Liver (tissue), 7 donors: ENCODE measurements at regions not wholly inside any gene's neighbourhood (a gene's known extent, or its start where the extent isn't known, plus 50 kb on each side); places are given as distances from the start of the nearest gene placed in this dataset.

Experiments
- DNase-seq: peaks from one replicate; pipeline ENCODE4 v3.0.0-alpha.2; 2017; ENCODE audit warnings: low spot score
- H3K27ac ChIP-seq, 2 donors: one replicate each; pipeline ENCODE4 v1.7.0; 2013; ENCODE audit warnings: inconsistent platforms in 2 of 2, low read length in 2 of 2, control low read depth in 1 of 2, low read depth in 1 of 2, mild to moderate bottlenecking in 1 of 2
- H3K27me3 ChIP-seq, 4 donors: one replicate each; pipeline versions ENCODE4 v1.6.1 to v1.7.0; 2013; ENCODE audit warnings: low read length in 3 of 4, inconsistent platforms in 1 of 4, mild to moderate bottlenecking in 1 of 4, moderate library complexity in 1 of 4; ENCODE audit not compliant: control insufficient read depth in 4 of 4, insufficient read depth in 4 of 4
- H3K36me3 ChIP-seq, 4 donors: one replicate each; pipeline versions ENCODE4 v1.6.1 to v1.7.0; 2013; ENCODE audit warnings: low read length in 3 of 4, mild to moderate bottlenecking in 3 of 4, low read depth in 1 of 4, moderate library complexity in 1 of 4; ENCODE audit not compliant: control insufficient read depth in 4 of 4, insufficient read depth in 3 of 4
- H3K4me1 ChIP-seq, 4 donors: one replicate each; pipeline versions ENCODE4 v1.6.1 to v1.7.0; 2013; ENCODE audit warnings: low read length in 3 of 4, mild to moderate bottlenecking in 3 of 4, moderate library complexity in 1 of 4; ENCODE audit not compliant: control insufficient read depth in 4 of 4, insufficient read depth in 4 of 4
- H3K4me3 ChIP-seq, 3 donors: one replicate each; pipeline versions ENCODE4 v1.6.1 to v1.7.0; 2013; ENCODE audit warnings: low read length in 3 of 3, control low read depth in 1 of 3, low read depth in 1 of 3, mild to moderate bottlenecking in 1 of 3
- H3K9ac ChIP-seq, 2 donors: one replicate each; pipeline ENCODE4 v1.7.0; 2013; ENCODE audit warnings: low read length in 2 of 2, mild to moderate bottlenecking in 2 of 2, moderate library complexity in 2 of 2, control low read depth in 1 of 2, low read depth in 1 of 2
- H3K9me3 ChIP-seq, 4 donors: one replicate each; pipeline versions ENCODE4 v1.6.1 to v1.7.0; 2013; ENCODE audit warnings: low read length in 3 of 4; ENCODE audit not compliant: control insufficient read depth in 4 of 4
- EGR1 ChIP-seq, 2 donors: IDR thresholded peaks; 2 replicates each; pipeline ENCODE4 v1.6.1; 2016 to 2018; ENCODE audit warnings: antibody characterized with exemption in 2 of 2, low read depth in 2 of 2
- FOXA2 ChIP-seq: IDR thresholded peaks from 2 replicates; pipeline ENCODE4 v1.6.1; 2016; ENCODE audit warnings: antibody characterized with exemption
- GABPA ChIP-seq, 2 donors: IDR thresholded peaks in 1 of 2; conservative IDR thresholded peaks in 1 of 2; 2 replicates each; pipeline ENCODE4 v1.6.1; 2016; ENCODE audit warnings: antibody characterized with exemption in 2 of 2, mild to moderate bottlenecking in 1 of 2, moderate library complexity in 1 of 2
- HNF4G ChIP-seq: IDR thresholded peaks from 2 replicates; pipeline ENCODE4 v1.6.1; 2016; ENCODE audit warnings: antibody characterized with exemption
- TAF1 ChIP-seq: conservative IDR thresholded peaks from 2 replicates; pipeline ENCODE4 v1.6.1; 2016; ENCODE audit warnings: antibody characterized with exemption, mild to moderate bottlenecking
- ZBTB33 ChIP-seq: IDR thresholded peaks from 2 replicates; pipeline ENCODE4 v1.6.1; 2016; ENCODE audit warnings: antibody characterized with exemption
- WGBS: extraction: QIAGEN DNeasy Blood & Tissue Kit; methylation state at CpG from one replicate; pipeline ENCODE4 v1.1.7; 2013; 5-methylcytosine and 5-hydroxymethylcytosine counted together
- TF ChIP-seq, protein P1 (sequence below): IDR thresholded peaks from 2 replicates; pipeline ENCODE4 v1.6.1; 2016; ENCODE audit warnings: antibody characterized with exemption, mild to moderate bottlenecking
- donor health status: healthy.
- donor health status: healthy.
- donor health status: healthy.
- donor health status: healthy.

- TF ChIP-seq, protein P1, sequence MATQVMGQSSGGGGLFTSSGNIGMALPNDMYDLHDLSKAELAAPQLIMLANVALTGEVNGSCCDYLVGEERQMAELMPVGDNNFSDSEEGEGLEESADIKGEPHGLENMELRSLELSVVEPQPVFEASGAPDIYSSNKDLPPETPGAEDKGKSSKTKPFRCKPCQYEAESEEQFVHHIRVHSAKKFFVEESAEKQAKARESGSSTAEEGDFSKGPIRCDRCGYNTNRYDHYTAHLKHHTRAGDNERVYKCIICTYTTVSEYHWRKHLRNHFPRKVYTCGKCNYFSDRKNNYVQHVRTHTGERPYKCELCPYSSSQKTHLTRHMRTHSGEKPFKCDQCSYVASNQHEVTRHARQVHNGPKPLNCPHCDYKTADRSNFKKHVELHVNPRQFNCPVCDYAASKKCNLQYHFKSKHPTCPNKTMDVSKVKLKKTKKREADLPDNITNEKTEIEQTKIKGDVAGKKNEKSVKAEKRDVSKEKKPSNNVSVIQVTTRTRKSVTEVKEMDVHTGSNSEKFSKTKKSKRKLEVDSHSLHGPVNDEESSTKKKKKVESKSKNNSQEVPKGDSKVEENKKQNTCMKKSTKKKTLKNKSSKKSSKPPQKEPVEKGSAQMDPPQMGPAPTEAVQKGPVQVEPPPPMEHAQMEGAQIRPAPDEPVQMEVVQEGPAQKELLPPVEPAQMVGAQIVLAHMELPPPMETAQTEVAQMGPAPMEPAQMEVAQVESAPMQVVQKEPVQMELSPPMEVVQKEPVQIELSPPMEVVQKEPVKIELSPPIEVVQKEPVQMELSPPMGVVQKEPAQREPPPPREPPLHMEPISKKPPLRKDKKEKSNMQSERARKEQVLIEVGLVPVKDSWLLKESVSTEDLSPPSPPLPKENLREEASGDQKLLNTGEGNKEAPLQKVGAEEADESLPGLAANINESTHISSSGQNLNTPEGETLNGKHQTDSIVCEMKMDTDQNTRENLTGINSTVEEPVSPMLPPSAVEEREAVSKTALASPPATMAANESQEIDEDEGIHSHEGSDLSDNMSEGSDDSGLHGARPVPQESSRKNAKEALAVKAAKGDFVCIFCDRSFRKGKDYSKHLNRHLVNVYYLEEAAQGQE = no peak
These were observed 78.3 kb upstream of the IRX1 start (continued) for GRCh38 chr5:3517348-3517747.

DNA sequence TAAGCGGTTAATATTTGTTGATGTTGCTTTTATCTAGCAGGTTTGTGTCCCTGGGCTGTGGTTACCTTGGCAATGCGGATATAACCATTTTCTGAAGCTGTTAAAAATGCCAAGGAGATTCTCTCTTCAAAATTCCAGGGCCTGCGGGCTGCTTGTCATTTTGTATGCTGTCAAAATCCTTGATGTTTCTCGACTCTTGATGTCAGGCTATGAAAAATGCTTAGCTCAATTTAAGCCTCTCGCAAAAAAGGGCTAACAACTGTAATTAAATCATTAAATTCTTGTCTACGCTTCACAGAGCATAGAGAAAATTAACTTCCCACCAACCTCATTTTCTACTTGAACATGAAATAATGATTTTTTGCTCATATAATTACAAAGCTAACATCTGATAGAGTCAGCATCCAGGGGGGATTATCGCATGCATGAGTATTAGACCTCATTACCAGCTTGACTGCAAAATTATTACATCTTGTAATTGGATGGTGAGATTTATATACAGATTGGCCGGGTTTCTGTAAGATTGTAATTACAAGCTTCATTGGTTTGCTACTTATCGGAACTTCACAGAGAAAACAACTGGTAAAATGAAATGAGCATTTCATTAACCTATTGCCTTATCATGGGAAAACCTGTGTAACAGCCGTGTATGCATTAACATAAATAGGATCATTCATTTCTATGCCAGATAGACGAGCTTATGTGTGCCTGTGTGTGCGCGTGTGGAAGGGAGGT is 83.1 kb upstream of the IRX1 start:
- Histone ChIP-seq H3K9ac (no peak overlapping the region), H3K27me3 (no peaks in the 10 kb centered on the region), H3K9me3 (peaks cover 0 to 7% (median 3%) of the 10 kb centered on the region in 4 donors), H3K27ac (no peak overlapping the region), H3K4me1 (no peaks in the 10 kb centered on the region), H3K36me3 (no peaks in the 10 kb centered on the region), H3K4me3 (no peak overlapping the region)
- 80% methylated on average over 13 of the region's 13 CpGs for WGBS
- TF ChIP-seq TAF1 = no peak
- TF ChIP-seq GABPA (IDR thresholded peaks at IDR 0.05 in 1 of 2, conservative IDR thresholded peaks at IDR 0.05 in 1 of 2) = no peak
- TF ChIP-seq EGR1 (IDR thresholded peaks at IDR 0.05; ENCODE audit: low read depth in 2 of 2) = no peak
- TF ChIP-seq HNF4G = no peak
- TF ChIP-seq, protein P1 = no peak
- TF ChIP-seq ZBTB33 = no peak
- no peak for DNase-seq

- Histone ChIP-seq H3K9ac (no peak overlapping the region), H3K9me3 (peaks cover 0 to 7% (median 3%) of the 10 kb centered on the region in 4 donors), H3K4me1 (no peaks in the 10 kb centered on the region), H3K36me3 (no peaks in the 10 kb centered on the region), H3K27ac (no peak overlapping the region), H3K27me3 (no peaks in the 10 kb centered on the region), H3K4me3 (no peak overlapping the region)
- 24% methylated on average over 7 of the region's 7 CpGs for WGBS
- no peak for DNase-seq
- no peak for TF ChIP-seq FOXA2
These were observed 83.7 kb upstream of the IRX1 start for GRCh38 chr5:3511934-3512333.
